Spleen (tissue), 7 donors: ENCODE measurements at regions not wholly inside any gene's neighbourhood (a gene's known extent, or its start where the extent isn't known, plus 50 kb on each side); places are given as distances from the start of the nearest gene placed in this dataset.

ENCODE experiments used
- CTCF ChIP-seq, 11 experiments: fragments of 200-600 bp in 7 of 11; fragments of 450-650 bp in 4 of 11; sonication (generic) in 4 of 11; IDR thresholded peaks in 8 of 11; conservative IDR thresholded peaks in 3 of 11; 1 replicate in 7 of 11; 2 replicates in 4 of 11; pipeline versions ENCODE4 v1.4.0 to v1.8.0; 2016 to 2021; ENCODE audit warnings: antibody characterized with exemption in 11 of 11, inconsistent platforms in 4 of 11, mild to moderate bottlenecking in 1 of 11
- POLR2A ChIP-seq, 3 donors: fragments of 450-650 bp; IDR thresholded peaks; one replicate each; pipeline ENCODE4 v1.5.1; 2017; ENCODE audit warnings: antibody characterized with exemption in 3 of 3, mild to moderate bottlenecking in 1 of 3
- POLR2AphosphoS5 ChIP-seq, 3 donors: sonication (generic); formaldehyde crosslinking; IDR thresholded peaks; one replicate each; pipeline ENCODE4 v1.5.1; 2017; ENCODE audit warnings: antibody characterized with exemption in 3 of 3
- donor health status: DM: no; HTN: no; CAD: no; lungs with moderate emphysema.
- donor health status: DM: no; HTN: no; CAD: no.
- donor health status: DM: no; HTN: no; CAD: no.

- TF ChIP-seq POLR2A (IDR thresholded peaks at IDR 0.05) (no peak), POLR2AphosphoS5 (IDR thresholded peaks at IDR 0.05) (no peak), CTCF (IDR thresholded peaks at IDR 0.05 in 8 of 11, conservative IDR thresholded peaks at IDR 0.05 in 3 of 11) (no peak)
Observed at GRCh38 chr2:215660687-215661086, 224.8 kb upstream of the FN1 start.
